Sciatic nerve (tissue), 2 donors: ENCODE measurements at regions not wholly inside any gene's neighbourhood (a gene's known extent, or its start where the extent isn't known, plus 50 kb on each side); places are given as distances from the start of the nearest gene placed in this dataset.
"Not testable (repeated sequence)": the region's sequence is repeated elsewhere in the genome, so short reads cannot be mapped to it uniquely, and the experiment has no call there.

Experiments used
- ATAC-seq: fragments of 200-7000 bp; cut with Tn5 transposase; one replicate; pipeline ENCODE4 v1.9.1; 2020; ENCODE audit warnings: mild to moderate bottlenecking, moderate library complexity
- DNase-seq: peaks from one replicate; pipeline ENCODE4 v3.0.0-alpha.2; 2020; ENCODE audit warnings: low spot score
- intact Hi-C: fragments of 100-400 bp; cut with DNase I; formaldehyde crosslinking; loops from one replicate; pipeline ENCODE4 v1.14.2; 2022
- donor health status: DM: no; HTN: no; CAD: no.
- donor health status: DM: no; HTN: no; CAD: no.

DNA sequence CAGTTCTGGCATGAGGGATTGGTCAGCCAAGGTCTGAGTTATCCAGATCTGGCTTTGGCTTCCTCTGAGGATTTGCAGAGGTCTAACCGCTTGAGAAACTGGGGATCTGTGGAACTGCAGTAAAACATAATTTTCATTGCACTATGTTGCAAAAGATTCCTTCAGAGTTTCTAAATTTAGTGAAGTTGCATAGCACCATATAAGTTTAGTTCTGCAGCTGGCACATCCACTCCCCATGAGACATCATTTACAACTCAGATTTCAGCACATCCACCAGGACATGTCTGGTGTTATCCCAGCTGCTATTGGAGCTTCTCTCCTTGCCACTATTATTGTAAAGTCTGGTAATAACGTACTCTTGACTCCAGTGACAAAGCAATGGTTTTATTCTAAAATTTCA lies 181.5 kb downstream of the CWF19L2 start:
- intact Hi-C loops: no loop called here
- ATAC-seq (no peak), DNase-seq (no peak)

DNA sequence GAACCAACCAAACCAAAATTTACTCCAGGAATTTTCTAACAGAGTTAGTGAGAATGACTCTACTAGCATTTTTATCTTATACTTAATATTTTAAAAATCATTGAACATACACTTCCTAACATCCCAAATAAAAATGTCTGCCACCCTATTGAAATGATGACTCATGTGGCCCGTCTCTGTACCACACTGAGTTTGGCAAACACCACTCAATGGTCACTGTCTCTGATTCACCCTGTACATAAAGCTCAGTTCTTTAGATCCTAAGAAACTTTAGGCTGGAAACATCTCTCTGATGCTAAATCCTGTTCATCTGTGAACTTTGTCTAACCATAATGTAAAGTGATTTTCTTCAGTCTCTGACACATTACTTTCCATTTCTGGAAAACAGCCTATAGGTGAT lies 182.0 kb downstream of the CWF19L2 start:
- no peak for DNase-seq
- no peak for ATAC-seq
- intact Hi-C loops: no loop called here

DNA sequence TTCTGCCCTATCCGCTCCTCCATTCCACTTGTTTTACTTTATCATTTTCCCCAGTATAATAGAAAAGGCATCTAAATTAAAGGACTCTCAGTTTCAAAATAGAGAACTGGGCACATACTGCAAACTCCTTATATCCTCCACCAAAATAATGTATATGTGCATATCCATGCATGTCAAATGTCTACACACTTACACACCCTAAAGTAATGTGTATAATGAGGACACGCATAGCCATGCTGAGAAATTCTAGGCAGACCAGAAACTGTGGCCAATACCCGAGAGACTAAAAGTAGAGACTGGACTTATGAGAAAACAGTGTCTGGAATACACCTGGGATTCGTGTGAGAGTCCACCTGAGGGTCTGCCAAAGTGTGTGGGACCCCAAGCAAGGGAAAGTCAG lies 183.5 kb downstream of the CWF19L2 start:
- intact Hi-C loops: no loop called here
- DNase-seq (no peak), ATAC-seq (no peak)

DNA sequence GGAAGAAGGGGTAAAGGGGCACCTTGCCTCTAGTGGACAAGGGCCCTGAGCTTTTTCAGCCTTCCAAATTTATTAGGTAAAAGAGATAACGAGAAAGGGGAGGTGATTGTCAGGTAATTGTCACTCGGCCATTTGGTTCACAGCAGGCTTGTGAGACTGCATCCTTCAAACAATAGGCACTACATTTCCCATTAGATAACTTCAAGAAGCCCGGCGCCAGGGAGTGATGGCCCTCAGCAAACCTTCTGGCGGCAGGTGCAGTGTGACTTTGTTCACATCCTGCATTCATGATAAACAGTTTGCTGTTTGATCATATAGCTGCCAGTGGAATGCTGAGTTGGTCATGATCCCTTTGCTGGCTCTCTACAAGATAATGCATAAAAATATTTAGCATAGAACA lies 185.1 kb downstream of the CWF19L2 start:
- ATAC-seq (no peak), DNase-seq (no peak)
- intact Hi-C loops: no loop called here

DNA sequence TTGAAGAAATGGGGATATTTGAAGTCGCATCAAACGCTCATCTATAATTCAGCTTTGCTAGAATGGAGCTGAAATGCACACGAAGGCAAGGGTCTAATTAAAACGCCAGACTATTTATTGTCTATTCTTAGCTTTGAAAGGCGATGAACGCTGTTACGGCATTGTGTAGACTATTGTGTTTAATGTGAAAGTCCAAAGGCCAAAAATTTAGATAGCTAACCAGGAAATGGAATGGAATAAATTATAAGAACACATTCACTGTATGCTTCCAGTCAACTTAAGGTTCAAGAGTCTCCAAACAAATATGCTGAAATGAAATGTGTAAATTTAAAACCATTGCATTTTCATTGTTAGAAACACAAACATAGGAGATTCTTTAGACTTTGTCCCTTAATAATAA lies 186.2 kb downstream of the CWF19L2 start:
- ATAC-seq: no peak
- intact Hi-C loops: no loop called here
- no peak for DNase-seq

DNA sequence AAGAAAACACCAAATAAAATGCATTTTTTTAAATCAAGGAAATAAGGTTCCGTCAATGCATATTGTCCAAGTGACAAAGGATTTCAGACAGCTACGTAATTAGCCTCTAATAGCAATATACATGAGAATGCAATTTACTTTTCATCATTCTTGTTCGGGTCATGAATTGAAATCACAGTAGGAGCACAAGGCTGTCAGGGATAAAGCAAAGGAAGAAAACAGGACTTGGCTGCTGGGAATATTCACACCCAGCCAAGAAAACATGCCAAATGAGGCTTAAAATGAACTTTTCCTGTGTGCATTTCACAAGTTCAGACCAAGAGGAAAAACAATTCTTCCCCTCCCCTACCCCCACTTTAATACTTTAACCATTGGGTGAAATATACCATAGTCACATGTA lies 188.6 kb downstream of the CWF19L2 start:
- no peak for ATAC-seq
- DNase-seq: no peak
- intact Hi-C loops: no loop called here

DNA sequence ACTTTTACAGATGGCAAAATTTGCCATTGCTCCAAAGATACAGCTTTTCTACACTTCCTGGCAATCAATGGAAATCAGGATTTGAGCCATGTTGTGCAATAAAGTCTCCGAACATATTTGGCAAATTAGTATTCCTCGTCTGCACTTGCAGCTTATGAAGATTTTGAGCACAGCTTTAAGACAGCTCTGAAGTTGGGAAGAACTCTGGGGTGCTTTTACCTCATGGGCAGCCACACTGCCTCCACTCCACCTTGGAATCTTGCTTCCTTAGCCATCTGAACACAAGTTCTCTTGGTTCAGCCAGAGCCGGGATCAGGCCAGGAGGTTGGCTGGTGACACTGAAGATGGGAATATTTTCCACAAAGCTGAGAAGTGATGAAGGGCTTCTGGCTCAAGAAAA lies 191.2 kb downstream of the CWF19L2 start:
- no peak for ATAC-seq
- intact Hi-C loops: no loop called here
- no peak for DNase-seq

DNA sequence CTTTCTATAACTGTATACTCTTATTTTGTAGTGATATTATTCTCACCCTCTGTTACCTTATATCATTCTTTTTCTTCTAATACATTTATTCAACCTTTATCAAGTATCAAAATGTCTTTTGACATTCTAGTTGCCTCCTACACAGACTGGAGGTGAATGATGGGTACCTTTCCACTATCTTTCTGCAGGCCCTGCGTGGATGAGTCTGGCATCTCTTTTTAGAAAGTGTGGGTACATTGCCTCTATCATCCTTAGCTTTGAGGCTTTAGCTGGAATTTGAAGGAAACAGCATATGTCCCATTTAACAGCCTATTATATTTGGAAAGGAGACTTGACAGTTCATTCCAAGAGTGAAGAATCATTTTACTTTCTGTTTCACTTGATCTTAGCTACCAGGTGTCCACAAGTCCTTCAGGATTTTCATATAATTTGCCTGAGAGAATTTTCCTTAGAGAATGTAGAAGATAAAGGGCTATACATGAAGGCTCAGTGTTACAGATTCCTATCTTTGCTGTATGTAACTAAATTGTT lies 192.0 kb downstream of the CWF19L2 start:
- intact Hi-C loops: no loop called here
- DNase-seq (no peak), ATAC-seq (no peak)

DNA sequence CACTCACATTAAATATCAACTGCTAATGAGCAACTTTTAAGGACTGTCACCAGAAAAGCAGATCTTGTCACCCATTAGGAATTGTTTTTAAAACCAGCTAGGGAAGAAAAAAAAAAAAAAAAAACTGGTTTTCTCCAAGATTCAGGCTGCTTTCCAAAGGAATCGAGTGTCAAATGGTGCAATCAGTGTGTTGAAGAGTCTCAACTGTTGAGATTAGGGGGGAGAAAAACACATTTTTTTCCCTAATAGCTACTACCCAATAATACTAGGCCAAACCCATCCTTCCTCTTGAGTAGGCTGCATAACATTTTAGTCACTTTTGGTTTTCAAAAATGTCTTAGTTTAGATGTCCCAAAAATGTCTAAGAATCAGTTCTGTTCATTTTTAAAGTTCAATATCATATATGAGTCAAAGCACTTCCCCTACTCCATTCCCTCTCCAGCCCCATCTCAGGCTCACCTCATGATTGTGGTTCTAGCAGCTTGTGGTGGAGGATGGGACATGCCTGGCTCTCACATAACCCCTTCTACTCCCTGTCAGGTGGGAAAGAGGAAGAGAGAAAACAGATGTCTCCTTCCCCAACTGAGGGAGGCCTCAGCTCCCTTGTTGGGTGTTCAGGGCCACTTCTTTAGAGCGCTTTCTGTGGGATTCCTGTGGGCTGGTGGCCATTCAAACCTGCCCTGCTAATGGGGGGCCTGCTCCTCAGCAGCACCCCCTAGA lies 193.6 kb downstream of the CWF19L2 start:
- intact Hi-C loops: no loop called here
- DNase-seq (no peak), ATAC-seq (no peak)

DNA sequence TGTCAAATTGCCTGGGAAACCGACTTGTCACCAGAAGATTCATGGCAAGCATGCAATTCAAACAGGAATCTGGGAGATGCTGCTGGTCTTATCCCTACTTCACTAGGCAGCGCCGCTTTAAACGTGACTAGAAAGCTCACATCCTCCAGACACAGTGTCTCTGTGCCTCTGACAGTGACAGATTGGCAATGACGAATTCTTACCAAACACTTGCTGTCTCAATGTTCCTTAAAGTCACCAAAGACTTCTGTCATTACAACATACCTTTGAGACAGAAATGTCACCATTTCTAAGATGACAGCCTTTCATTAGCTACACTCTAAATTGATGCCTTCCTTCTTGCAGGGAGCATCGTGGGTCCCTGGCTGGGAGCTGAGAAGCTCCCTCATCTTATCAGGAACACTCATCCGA lies 197.8 kb downstream of the CWF19L2 start:
- intact Hi-C loops: no loop called here
- ATAC-seq (no peak), DNase-seq (no peak)

DNA sequence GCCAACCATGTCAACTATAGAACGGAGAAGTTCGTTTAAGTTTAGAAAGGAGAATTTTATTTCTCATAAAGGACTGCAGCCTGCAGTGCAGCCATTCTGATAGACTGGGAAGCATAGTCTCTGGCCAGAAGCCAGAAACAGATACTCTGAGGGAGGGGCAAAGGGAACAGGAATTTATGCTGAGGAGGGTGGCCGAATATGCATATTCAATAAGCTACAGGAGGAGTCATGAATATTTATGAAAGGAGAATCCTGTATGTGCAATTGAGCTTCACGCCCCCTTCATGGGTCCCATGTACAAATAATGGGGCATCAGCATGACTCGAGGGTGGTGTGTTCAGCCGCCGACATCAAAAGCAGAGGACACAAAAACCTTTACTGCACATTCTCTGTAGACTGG lies 199.9 kb downstream of the CWF19L2 start:
- no peak for DNase-seq
- intact Hi-C loops: no loop called here
- ATAC-seq: no peak

DNA sequence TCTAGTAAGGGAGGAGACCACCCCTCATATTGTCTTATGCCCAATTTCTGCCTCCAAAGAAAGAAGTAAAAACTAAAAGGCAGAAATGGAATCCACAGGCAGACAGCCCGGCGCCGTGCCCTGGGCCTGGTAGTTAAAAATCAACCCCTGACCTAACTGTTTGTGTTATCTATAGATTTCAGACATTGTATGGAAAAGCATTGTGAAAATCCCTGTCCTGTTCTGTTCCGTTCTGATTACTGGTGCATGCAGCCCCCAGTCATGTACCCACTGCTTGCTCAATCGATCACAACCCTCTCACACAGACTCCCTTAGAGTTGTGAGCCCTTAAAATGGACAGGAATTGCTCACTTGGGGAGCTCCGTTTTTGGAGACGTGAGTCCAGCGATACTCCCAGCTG lies 204.0 kb downstream of the CWF19L2 start:
- intact Hi-C loops: not testable (repeated sequence)

DNA sequence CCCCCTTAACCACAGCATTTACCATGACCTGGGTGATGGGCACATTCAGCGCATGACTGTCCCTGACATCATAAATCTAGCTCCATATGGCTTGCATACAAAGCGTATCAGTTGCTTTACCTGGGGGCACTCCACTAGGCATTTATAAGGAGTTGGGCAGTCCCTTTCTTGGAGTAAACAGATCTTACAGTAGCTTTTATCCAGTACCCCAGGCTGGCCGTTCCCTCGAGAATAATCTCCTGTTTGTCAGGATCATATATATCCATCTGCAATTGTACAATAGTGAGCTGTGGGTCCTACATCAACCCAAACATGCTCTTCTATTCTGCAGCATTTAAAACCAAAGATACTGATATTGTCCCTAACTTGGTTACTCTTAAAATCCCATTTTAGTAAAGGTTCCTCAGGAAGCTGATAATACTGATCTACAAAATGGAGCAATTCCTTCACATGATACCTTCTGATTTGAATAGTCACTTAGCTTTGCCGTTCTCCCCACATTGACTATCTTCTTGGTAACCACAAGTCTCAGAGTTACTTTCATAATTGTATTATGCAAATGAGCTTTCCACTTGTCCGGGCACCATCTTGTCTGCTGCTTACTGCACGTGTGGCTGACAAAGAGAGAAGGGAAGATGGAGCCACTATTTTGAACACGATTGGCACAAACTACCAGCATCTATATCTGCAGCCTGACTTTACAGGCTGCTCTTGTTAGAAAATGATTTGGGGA lies 205.0 kb downstream of the CWF19L2 start:
- ATAC-seq: no peak
- DNase-seq: no peak
- intact Hi-C loops: no loop called here

More for the DNA sequence above, 204.0 kb downstream of the CWF19L2 start:
- not testable (repeated sequence) for ATAC-seq, DNase-seq

DNA sequence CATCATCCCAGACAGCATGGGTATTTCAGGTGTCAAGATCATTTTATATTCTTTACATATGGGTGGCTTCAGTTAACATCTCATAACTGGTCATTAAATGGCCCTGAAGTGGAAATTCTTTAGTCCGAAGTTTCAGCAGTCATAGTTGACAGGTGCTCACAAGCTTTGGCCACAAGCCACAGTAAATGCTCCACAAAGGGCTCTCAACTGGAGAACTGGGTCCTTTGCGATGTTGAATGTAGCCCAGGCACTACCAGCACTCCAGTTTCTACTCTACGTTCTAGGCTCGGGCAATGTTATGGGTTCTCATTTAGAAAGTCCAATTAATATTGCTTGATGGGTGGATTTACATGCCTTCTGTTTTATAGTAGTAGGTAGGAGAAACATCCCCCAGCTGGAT lies 206.3 kb downstream of the CWF19L2 start:
- DNase-seq (no peak), ATAC-seq (no peak)
- intact Hi-C loops: no loop called here

DNA sequence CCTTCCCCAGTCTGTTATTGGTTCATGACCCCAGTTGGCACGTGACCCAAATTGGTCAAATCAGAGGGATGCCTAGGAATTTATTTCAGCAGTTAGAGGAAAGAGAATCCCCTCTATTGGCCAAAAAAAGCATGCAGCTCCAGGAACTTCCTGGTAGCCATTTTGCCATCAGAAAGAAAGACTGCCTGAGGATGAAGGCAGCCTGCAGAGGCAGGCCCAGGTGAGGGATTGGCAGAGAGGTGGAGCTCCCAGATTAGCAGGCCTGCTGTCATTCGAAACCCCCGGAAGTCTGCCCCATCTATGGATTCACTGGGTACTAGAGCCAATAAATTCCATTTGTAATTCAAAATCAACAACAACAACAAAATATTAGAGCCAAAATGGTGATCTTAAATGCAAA lies 207.6 kb downstream of the CWF19L2 start:
- DNase-seq: no peak
- intact Hi-C loops: no loop called here
- no peak for ATAC-seq

DNA sequence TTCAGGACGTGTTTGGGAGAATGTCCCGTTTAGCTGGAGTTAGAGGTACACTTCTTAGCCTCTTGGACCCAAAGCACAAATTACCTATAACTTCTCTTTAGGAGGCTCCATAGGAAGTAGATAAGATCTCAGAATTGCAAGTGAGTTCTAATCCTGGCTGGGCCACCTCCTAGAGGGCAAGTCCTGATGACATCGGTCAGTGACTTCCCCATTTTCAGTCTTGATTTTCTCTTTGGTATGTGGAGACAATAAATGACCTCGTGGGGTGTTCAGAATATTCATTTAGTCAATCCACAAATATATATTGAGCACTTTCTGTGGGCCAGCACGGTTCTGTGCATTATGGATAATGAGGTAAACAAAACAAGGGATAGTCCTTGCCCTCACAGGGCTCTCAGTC lies 208.6 kb downstream of the CWF19L2 start:
- ATAC-seq (no peak), DNase-seq (no peak)
- intact Hi-C loops: no loop called here

DNA sequence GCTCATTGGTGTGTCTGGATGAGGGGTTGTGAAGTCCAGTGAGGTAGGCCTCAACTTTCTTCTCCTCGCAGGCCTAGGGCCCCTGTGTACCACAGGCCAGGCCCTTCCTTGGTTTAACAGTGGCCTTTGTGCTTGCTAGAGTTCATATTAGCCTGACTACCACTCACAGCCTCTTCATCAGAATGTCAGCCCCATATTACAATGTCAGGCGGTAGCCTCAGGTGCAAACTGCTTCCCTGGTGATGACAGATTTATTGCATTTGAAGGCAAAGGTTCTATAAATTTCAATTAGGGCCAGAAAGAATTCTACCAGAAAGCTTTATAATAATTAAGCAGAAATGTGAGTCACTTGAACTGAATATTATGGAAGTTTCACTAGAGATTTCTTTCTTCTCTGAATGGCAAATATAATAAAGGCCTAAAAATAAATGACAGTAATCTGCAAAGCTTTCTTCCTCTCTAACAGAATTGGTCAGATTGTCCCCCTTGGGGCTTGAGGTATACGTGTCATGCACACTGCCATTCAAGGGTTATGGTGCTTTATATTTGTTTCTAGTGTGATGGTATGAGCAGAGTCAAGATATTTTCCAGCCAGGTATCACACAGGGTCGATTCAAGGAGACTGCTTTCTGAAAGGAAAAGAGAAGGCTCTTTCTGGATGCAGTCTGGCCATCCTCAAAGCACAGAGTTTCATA lies 210.3 kb downstream of the CWF19L2 start:
- DNase-seq: no peak
- intact Hi-C loops: no loop called here
- ATAC-seq: no peak

DNA sequence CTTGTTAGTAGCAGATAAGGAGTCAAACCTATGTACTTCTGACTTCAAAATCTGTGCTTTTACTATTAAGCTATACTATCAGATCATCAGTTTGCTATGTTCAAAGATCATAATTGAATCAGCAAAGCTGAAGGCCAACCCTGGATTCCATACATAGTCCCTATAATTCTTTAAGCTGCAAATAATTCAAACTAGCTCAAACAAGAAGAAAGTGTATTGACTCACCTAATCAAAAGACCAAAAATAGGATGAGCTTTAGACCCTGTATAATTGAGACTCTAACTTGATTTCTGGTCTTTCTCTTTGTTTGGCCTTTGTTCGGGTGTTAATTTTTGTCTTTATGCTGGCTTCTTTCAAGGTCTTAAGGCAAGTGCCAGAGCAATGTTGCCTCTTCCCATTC lies 213.7 kb downstream of the CWF19L2 start:
- ATAC-seq (no peak), DNase-seq (no peak)
- intact Hi-C loops: no loop called here

DNA sequence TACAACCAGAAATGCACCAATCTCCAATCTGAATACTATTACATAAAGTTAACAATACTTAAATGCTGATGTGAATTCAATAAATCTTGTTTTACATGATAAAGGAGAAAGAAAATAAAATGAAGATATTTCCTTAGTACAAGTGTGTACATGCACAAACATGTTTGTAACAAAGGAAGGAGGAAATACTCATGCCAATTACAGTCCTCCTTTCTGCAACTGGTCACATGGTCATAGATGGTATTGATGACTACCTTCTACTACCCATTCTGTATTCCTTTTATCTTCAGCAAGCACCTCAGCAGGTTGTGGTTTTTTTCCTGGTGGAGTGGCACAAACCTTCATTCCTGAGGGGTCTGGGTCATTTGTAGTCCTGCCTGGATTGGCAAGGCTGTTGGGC lies 214.2 kb upstream of the GUCY1A2 start:
- intact Hi-C loops: no loop called here
- no peak for ATAC-seq
- DNase-seq: no peak

DNA sequence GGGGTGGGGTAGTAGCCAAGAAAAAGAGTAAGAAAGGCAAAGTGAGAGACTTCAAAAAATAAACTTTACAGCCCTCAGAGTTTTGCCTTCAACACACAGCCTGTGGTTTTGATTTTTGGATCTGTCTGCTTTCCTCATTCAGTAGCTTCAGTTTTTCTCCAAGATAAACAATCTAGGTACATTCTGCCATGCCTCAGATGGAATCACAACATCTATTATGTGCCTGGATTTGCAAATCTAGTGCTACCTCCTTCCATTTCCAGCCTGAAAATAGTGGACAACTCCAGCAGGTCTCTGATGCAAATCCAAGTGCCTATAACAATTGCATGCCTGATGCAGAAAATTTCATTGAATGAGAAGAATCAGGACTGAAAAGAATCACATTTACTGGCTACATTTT lies 206.6 kb upstream of the GUCY1A2 start:
- intact Hi-C loops: no loop called here
- no peak for ATAC-seq
- DNase-seq: no peak
